Duodenal mucosa (tissue), 2 donors: ENCODE measurements at regions not wholly inside any gene's neighbourhood (a gene's known extent, or its start where the extent isn't known, plus 50 kb on each side); places are given as distances from the start of the nearest gene placed in this dataset.

Experiments used
- H3K27ac ChIP-seq: one replicate; pipeline ENCODE4 v1.7.0; 2013; ENCODE audit warnings: low read depth, low read length
- H3K27me3 ChIP-seq, 2 donors: one replicate each; pipeline ENCODE4 v1.7.0; 2013; ENCODE audit warnings: low read length in 2 of 2, control low read depth in 1 of 2; ENCODE audit not compliant: insufficient read depth in 2 of 2, control insufficient read depth in 1 of 2
- H3K36me3 ChIP-seq, 2 donors: one replicate each; pipeline ENCODE4 v1.7.0; 2013; ENCODE audit warnings: low read length in 2 of 2, control low read depth in 1 of 2; ENCODE audit not compliant: insufficient read depth in 2 of 2, control insufficient read depth in 1 of 2
- H3K4me1 ChIP-seq, 2 donors: one replicate each; pipeline ENCODE4 v1.7.0; 2013; ENCODE audit warnings: low read length in 2 of 2, control low read depth in 1 of 2; ENCODE audit not compliant: insufficient read depth in 2 of 2, control insufficient read depth in 1 of 2
- H3K4me3 ChIP-seq, 2 donors: one replicate each; pipeline ENCODE4 v1.7.0; 2013; ENCODE audit warnings: low read length in 2 of 2, low read depth in 1 of 2
- H3K9ac ChIP-seq, 2 donors: one replicate each; pipeline ENCODE4 v1.7.0; 2013; ENCODE audit warnings: low read length in 2 of 2, low read depth in 1 of 2
- H3K9me3 ChIP-seq, 2 donors: one replicate each; pipeline ENCODE4 v1.7.0; 2013; ENCODE audit warnings: low read length in 2 of 2, control low read depth in 1 of 2; ENCODE audit not compliant: control insufficient read depth in 1 of 2

- H3K9ac ChIP-seq, result no peak overlapping the region
- no peaks in the 10 kb centered on the region for H3K4me1 ChIP-seq
- H3K27me3 ChIP-seq, result no peaks in the 10 kb centered on the region
- no peak overlapping the region for H3K4me3 ChIP-seq
- H3K27ac ChIP-seq, result no peak overlapping the region
- no peaks in the 10 kb centered on the region for H3K36me3 ChIP-seq
- no peaks in the 10 kb centered on the region for H3K9me3 ChIP-seq
Observed at GRCh38 chr2:16325016-16325975, 340.3 kb downstream of the CYRIA start.

GRCh38 chr2:16324544-16324937 is 341.1 kb downstream of the CYRIA start:
- H3K36me3 ChIP-seq, result no peaks in the 10 kb centered on the region
- H3K27me3 ChIP-seq, result no peaks in the 10 kb centered on the region
- H3K4me3 ChIP-seq, result no peak overlapping the region
- H3K9me3 ChIP-seq, result no peaks in the 10 kb centered on the region
- H3K4me1 ChIP-seq, result no peaks in the 10 kb centered on the region
- no peak overlapping the region for H3K27ac ChIP-seq
- no peak overlapping the region for H3K9ac ChIP-seq

- H3K27ac ChIP-seq, result no peak overlapping the region
- no peak overlapping the region for H3K4me3 ChIP-seq
Observed at GRCh38 chr2:16323551-16324543, 341.8 kb downstream of the CYRIA start.

DNA sequence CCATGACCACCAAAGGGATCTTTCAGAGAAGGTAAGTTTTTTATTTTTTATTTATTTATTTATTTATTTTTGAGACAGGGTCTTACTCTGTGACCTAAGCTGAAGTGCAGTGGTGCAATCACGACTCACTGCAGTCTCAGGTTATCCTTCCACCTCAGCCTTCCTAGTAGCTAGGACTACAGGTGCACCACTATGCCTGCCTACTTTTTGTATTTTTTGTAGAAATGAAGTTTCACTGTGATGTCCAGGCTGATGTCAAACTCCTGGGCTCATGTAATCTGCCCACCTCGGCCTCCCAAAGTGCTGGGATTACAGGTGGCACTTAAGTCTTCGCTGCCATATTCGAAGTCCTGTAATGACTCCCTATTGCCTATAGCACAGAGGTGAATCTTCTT is 342.5 kb downstream of the CYRIA start:
- H3K9ac ChIP-seq, result no peak overlapping the region
- H3K27ac ChIP-seq, result no peak overlapping the region
- H3K27me3 ChIP-seq, result no peaks in the 10 kb centered on the region
- H3K9me3 ChIP-seq, result no peaks in the 10 kb centered on the region
- no peaks in the 10 kb centered on the region for H3K36me3 ChIP-seq
- peaks cover 6 to 9% of the 10 kb centered on the region in 2 donors for H3K4me1 ChIP-seq
- no peak overlapping the region for H3K4me3 ChIP-seq

More at GRCh38 chr2:16323551-16324543, 341.8 kb downstream of the CYRIA start:
- H3K27me3 ChIP-seq, result no peaks in the 10 kb centered on the region
- H3K4me1 ChIP-seq, result peaks cover 0 to 3% of the 10 kb centered on the region in 2 donors
- no peaks in the 10 kb centered on the region for H3K36me3 ChIP-seq
- no peak overlapping the region for H3K9ac ChIP-seq
- no peaks in the 10 kb centered on the region for H3K9me3 ChIP-seq

DNA sequence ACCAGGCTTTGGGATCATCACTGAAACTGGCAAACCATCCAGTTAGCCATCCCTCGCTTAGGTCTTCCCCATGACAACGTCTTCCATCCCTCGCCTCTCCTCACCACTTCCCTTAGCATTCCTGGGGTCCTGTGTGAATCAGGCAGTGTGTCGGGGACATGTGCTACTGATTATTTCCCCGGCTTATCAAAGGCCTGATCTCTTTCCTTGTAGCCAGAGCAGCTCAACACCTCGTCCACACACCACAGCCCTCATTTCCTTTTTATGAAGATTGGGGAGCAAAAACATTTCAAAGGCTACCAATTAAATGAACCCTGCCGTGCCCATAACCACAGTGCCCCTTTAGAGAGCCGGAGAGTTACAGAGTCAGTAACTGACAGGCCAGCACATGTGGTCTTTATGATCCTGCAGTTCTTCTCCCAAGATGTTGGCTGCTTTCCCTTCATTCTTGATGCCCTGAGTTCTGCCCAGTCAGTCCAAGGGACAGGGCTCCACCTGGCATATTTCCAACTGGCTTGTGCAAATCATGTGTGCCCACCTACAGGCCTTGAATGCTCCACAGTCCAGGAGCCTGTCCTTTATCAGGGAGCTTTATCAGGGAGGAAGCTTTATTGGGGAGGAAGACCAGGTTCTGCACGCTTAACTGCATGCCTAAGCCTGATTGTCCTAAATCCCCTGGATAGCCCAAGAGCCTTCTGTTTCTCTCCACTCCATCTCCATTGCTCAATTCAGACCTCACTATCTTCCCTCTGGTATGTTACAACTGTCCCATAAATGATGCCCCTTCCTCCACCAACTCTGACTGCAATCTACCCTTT is 343.1 kb downstream of the CYRIA start:
- Histone ChIP-seq H3K27ac (no peak overlapping the region), H3K36me3 (no peaks in the 10 kb centered on the region), H3K4me1 (peaks cover 12 to 14% of the 10 kb centered on the region in 2 donors), H3K4me3 (no peak overlapping the region), H3K9ac (no peak overlapping the region), H3K27me3 (no peaks in the 10 kb centered on the region), H3K9me3 (no peaks in the 10 kb centered on the region)

DNA sequence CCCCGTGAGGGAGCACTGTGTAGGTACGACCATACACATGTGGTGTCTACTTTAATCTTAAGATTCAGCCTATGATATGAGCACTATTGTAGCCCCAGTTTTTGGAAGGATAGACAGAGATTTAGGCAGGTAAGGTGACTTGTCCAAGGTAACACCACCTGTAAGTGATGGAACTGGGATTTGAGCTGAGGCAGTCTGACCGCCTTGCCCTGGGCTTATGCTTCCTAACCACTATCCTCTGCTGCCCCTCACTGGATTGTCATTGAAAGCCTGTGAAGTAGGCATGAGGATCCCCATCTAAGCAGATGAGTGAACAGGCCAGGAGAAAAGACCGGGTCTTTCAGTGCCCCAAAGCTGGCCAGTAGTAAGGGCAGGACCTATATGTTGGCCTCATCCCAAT is 343.8 kb downstream of the CYRIA start:
- no peak overlapping the region for H3K9ac ChIP-seq
- H3K4me3 ChIP-seq, result no peak overlapping the region
- H3K9me3 ChIP-seq, result no peaks in the 10 kb centered on the region
- no peak overlapping the region for H3K27ac ChIP-seq
- no peaks in the 10 kb centered on the region for H3K36me3 ChIP-seq
- peaks cover 15 to 18% of the 10 kb centered on the region in 2 donors for H3K4me1 ChIP-seq
- peaks cover 0 to 2% of the 10 kb centered on the region in 2 donors for H3K27me3 ChIP-seq

DNA sequence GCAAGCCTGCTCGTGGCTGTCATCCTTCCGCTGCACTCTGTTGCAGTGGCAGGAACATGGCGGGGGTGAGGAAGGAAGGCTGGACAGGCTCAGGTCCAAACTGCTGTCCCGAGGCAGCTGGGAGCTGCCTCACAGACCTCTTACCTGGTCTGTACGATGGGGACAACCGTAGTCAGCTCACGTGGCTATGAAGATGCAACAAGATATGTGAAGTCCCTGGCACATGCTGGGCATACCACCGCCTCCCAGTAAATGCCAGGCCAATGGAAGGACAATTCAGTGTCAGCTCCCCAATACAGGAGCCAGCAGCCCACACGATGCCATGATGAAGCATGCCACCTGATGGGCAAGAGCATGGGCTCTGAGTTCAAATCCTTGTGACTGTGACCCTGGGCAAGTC is 344.4 kb downstream of the CYRIA start:
- H3K27me3 ChIP-seq, result peaks cover 0 to 3% of the 10 kb centered on the region in 2 donors
- no peak overlapping the region for H3K27ac ChIP-seq
- H3K9me3 ChIP-seq, result no peaks in the 10 kb centered on the region
- H3K4me1 ChIP-seq, result peaks cover 15 to 18% of the 10 kb centered on the region in 2 donors
- H3K4me3 ChIP-seq, result no peak overlapping the region
- H3K36me3 ChIP-seq, result no peaks in the 10 kb centered on the region
- no peak overlapping the region for H3K9ac ChIP-seq

- H3K4me1 ChIP-seq, result peaks cover 15 to 18% of the 10 kb centered on the region in 2 donors
- no peaks in the 10 kb centered on the region for H3K36me3 ChIP-seq
- no peak overlapping the region for H3K9ac ChIP-seq
- no peak overlapping the region for H3K27ac ChIP-seq
- H3K4me3 ChIP-seq, result no peak overlapping the region
- peaks cover 2 to 3% of the 10 kb centered on the region in 2 donors for H3K27me3 ChIP-seq
- H3K9me3 ChIP-seq, result no peaks in the 10 kb centered on the region
Observed at GRCh38 chr2:16320716-16321115, 344.9 kb downstream of the CYRIA start.

GRCh38 chr2:16319551-16320121 is 346.0 kb downstream of the CYRIA start:
- Histone ChIP-seq H3K9me3 (no peaks in the 10 kb centered on the region), H3K4me1 (peaks cover 15 to 18% of the 10 kb centered on the region in 2 donors), H3K4me3 (no peak overlapping the region), H3K27ac (no peak overlapping the region), H3K27me3 (peaks cover 3 to 5% of the 10 kb centered on the region in 2 donors), H3K9ac (no peak overlapping the region), H3K36me3 (no peaks in the 10 kb centered on the region)
